ENCODE measurements at regions not wholly inside any gene's neighbourhood (a gene's known extent, or its start where the extent isn't known, plus 50 kb on each side); places are given as distances from the start of the nearest gene placed in this dataset.

DNA sequence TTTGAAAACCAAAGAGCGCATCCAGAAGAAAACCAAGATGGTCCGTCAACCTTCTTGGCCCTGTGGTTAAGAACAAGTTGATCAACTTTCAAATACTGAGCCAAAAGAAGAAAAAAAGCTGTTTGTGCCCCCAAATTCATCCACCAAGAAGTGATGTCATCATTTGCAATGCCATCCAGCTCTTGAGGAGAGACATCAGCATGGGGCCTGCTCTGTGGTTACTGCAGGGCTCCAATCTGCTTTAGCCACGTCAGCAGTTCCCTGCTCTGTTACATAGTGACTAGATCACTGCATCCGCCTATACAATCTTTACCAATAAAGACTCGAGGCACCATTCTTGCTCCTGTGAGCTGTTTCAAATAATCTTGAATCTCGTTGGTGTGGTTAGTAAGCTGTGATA lies 75.0 kb upstream of the BLCAP start:
- 71 to 75% methylated on average over 6 of the region's 6 CpGs for WGBS, 2 donors
- intact Hi-C loops (cut with DNase I), result no loop called here
- H3K27ac ChIP-seq (ENCODE audit: low read depth in 1 of 2, low read length in 2 of 2), result no peak overlapping the region

DNA sequence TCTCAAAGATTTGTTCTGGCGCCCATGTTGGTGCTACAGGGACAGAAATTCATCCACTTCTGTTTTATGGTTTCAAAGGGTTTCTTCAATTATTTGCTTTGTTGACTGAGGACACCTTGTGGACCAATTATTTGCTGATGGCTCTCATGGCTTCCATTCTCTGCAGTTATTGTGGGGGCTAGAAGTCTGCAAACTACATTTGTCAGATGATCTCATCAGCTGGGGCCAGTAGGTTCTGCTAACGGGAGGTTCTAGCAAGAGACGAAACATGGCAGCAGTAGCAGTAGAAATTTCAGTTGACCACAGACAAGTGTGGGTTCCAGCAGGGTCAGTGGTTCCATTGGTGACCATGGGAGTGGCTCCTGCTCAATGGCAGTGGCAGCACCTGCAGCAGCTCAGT lies 72.8 kb upstream of the BLCAP start:
- peak in 1 of 2 donors; percentile 0 for DNase-seq
- Histone ChIP-seq H3K9me3 (ENCODE audit: control insufficient read depth, low read length) (peaks cover 2% of the 10 kb centered on the region), H3K4me3 (ENCODE audit: low read length in 2 of 2) (no peak overlapping the region), H3K36me3 (ENCODE audit: control insufficient read depth in 1 of 2, insufficient read depth in 2 of 2, low read length in 1 of 2) (no peaks in the 10 kb centered on the region), H3K27ac (ENCODE audit: low read depth in 1 of 2, low read length in 2 of 2) (no peak overlapping the region), H3K4me1 (ENCODE audit: control insufficient read depth in 1 of 2, insufficient read depth in 2 of 2, low read length in 2 of 2) (no peaks in the 10 kb centered on the region), H3K27me3 (ENCODE audit: control insufficient read depth in 1 of 2, insufficient read depth in 2 of 2, low read length in 1 of 2) (no peaks in the 10 kb centered on the region)
- 68 to 72% methylated on average over 3 of the region's 3 CpGs for WGBS, 2 donors
- intact Hi-C loops (cut with DNase I), result no loop called here
- ATAC-seq (ENCODE audit: low FRiP score), result no peak

More for the DNA sequence above, 75.0 kb upstream of the BLCAP start:
- Histone ChIP-seq H3K36me3 (ENCODE audit: control insufficient read depth in 1 of 2, insufficient read depth in 2 of 2, low read length in 1 of 2) (no peaks in the 10 kb centered on the region), H3K27me3 (ENCODE audit: control insufficient read depth in 1 of 2, insufficient read depth in 2 of 2, low read length in 1 of 2) (no peaks in the 10 kb centered on the region), H3K4me3 (ENCODE audit: low read length in 2 of 2) (no peak overlapping the region), H3K9me3 (ENCODE audit: control insufficient read depth, low read length) (peaks cover 2% of the 10 kb centered on the region), H3K4me1 (ENCODE audit: control insufficient read depth in 1 of 2, insufficient read depth in 2 of 2, low read length in 2 of 2) (no peaks in the 10 kb centered on the region)
- DNase-seq, result no peak
- no peak for ATAC-seq (ENCODE audit: low FRiP score)

DNA sequence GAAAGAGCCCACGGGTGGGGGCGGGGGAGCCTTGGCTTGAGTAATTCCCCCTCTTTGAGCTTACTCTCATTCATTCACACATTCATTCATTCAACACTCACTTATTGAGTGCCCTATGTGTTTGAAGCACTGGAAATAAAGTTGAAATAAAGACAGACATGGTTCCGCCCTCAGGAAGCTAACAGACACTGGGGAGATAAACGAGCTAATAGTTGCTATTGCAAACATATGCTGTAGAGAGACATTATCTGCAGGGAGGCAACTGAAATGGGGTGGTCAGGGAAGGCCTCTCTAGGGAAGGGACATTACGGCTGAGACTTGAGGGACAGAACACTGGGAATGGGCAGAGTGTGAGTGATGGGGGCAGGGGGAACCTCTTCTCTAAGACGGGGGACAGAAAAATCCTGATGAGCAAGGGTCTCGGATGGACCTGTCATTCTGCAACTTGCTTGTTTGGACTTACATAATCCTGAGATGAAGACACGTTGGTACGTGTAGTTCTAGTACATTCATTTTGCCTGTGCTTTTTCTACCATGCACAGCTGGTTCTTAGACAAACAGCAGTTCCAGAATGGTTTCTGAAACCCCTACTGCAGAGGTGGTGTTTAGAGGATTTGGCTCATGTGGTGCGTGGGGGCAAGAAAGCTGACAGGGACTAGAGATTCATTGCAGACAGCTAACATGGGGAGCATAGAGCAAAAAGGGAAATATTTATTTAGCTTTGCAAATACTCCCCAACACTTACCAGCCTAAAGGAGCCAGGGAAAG lies 71.1 kb upstream of the BLCAP start:
- ATAC-seq (ENCODE audit: low FRiP score) (no peak), DNase-seq (peak in 1 of 2 donors; percentile 22)
- 21 to 27% methylated on average over 10 of the region's 10 CpGs for WGBS, 2 donors
- no peaks in the 10 kb centered on the region for H3K27me3 ChIP-seq (ENCODE audit: control insufficient read depth in 1 of 2, insufficient read depth in 2 of 2, low read length in 1 of 2)
- intact Hi-C loops (cut with DNase I), result no loop called here
- H3K36me3 ChIP-seq (ENCODE audit: control insufficient read depth in 1 of 2, insufficient read depth in 2 of 2, low read length in 1 of 2), result no peaks in the 10 kb centered on the region
- no peaks in the 10 kb centered on the region for H3K4me1 ChIP-seq (ENCODE audit: control insufficient read depth in 1 of 2, insufficient read depth in 2 of 2, low read length in 2 of 2)
- peaks cover 2% of the 10 kb centered on the region for H3K9me3 ChIP-seq (ENCODE audit: control insufficient read depth, low read length)
- no peak overlapping the region for H3K4me3 ChIP-seq (ENCODE audit: low read length in 2 of 2)
- no peak overlapping the region for H3K27ac ChIP-seq (ENCODE audit: low read depth in 1 of 2, low read length in 2 of 2)

GRCh38 chr20:37598100-37598543 lies 70.4 kb upstream of the BLCAP start:
- no peak overlapping the region for H3K27ac ChIP-seq (ENCODE audit: low read depth in 1 of 2, low read length in 2 of 2)
- intact Hi-C loops (cut with DNase I), result no loop called here
- peaks cover 2% of the 10 kb centered on the region for H3K9me3 ChIP-seq (ENCODE audit: control insufficient read depth, low read length)
- no peaks in the 10 kb centered on the region for H3K4me1 ChIP-seq (ENCODE audit: control insufficient read depth in 1 of 2, insufficient read depth in 2 of 2, low read length in 2 of 2)
- H3K36me3 ChIP-seq (ENCODE audit: control insufficient read depth in 1 of 2, insufficient read depth in 2 of 2, low read length in 1 of 2), result no peaks in the 10 kb centered on the region
- 0 to 2% methylated on average over 20 to 24 of the region's 24 CpGs for WGBS, 2 donors
- H3K27me3 ChIP-seq (ENCODE audit: control insufficient read depth in 1 of 2, insufficient read depth in 2 of 2, low read length in 1 of 2), result no peaks in the 10 kb centered on the region
- peak in 1 of 2 donors; percentile 31 for DNase-seq
- ATAC-seq (ENCODE audit: low FRiP score), result no peak
- no peak overlapping the region for H3K4me3 ChIP-seq (ENCODE audit: low read length in 2 of 2)

GRCh38 chr20:37596890-37597536 lies 69.3 kb upstream of the BLCAP start:
- no peaks in the 10 kb centered on the region for H3K4me1 ChIP-seq (ENCODE audit: control insufficient read depth in 1 of 2, insufficient read depth in 2 of 2, low read length in 2 of 2)
- intact Hi-C loops (cut with DNase I), result no loop called here
- no peak overlapping the region for H3K27ac ChIP-seq (ENCODE audit: low read depth in 1 of 2, low read length in 2 of 2)
- H3K4me3 ChIP-seq (ENCODE audit: low read length in 2 of 2), result no peak overlapping the region
- peak in 1 of 2 donors; percentile 48 for DNase-seq
- no peaks in the 10 kb centered on the region for H3K36me3 ChIP-seq (ENCODE audit: control insufficient read depth in 1 of 2, insufficient read depth in 2 of 2, low read length in 1 of 2)
- peaks cover 2% of the 10 kb centered on the region for H3K9me3 ChIP-seq (ENCODE audit: control insufficient read depth, low read length)
- no peaks in the 10 kb centered on the region for H3K27me3 ChIP-seq (ENCODE audit: control insufficient read depth in 1 of 2, insufficient read depth in 2 of 2, low read length in 1 of 2)
- no peak for ATAC-seq (ENCODE audit: low FRiP score)
- 60 to 68% methylated on average over 9 of the region's 9 CpGs for WGBS, 2 donors

GRCh38 chr20:37596168-37596567 lies 68.5 kb upstream of the BLCAP start:
- H3K36me3 ChIP-seq (ENCODE audit: control insufficient read depth in 1 of 2, insufficient read depth in 2 of 2, low read length in 1 of 2), result no peaks in the 10 kb centered on the region
- no peaks in the 10 kb centered on the region for H3K27me3 ChIP-seq (ENCODE audit: control insufficient read depth in 1 of 2, insufficient read depth in 2 of 2, low read length in 1 of 2)
- 91 to 93% methylated on average over 5 of the region's 5 CpGs for WGBS, 2 donors

GRCh38 chr20:37593710-37594109 lies 66.0 kb upstream of the BLCAP start:
- Histone ChIP-seq H3K27ac (ENCODE audit: low read depth in 1 of 2, low read length in 2 of 2) (no peak overlapping the region), H3K4me3 (ENCODE audit: low read length in 2 of 2) (no peak overlapping the region), H3K9me3 (ENCODE audit: control insufficient read depth, low read length) (no peaks in the 10 kb centered on the region), H3K4me1 (ENCODE audit: control insufficient read depth in 1 of 2, insufficient read depth in 2 of 2, low read length in 2 of 2) (no peaks in the 10 kb centered on the region), H3K27me3 (ENCODE audit: control insufficient read depth in 1 of 2, insufficient read depth in 2 of 2, low read length in 1 of 2) (no peaks in the 10 kb centered on the region), H3K36me3 (ENCODE audit: control insufficient read depth in 1 of 2, insufficient read depth in 2 of 2, low read length in 1 of 2) (no peaks in the 10 kb centered on the region)
- WGBS, 2 donors, result 74 to 75% methylated on average over 4 of the region's 4 CpGs
- ATAC-seq (ENCODE audit: low FRiP score), result no peak
- intact Hi-C loops (cut with DNase I), result no loop called here
- no peak for DNase-seq

More at GRCh38 chr20:37596168-37596567, 68.5 kb upstream of the BLCAP start:
- no peak for ATAC-seq (ENCODE audit: low FRiP score)
- no peak overlapping the region for H3K4me3 ChIP-seq (ENCODE audit: low read length in 2 of 2)
- H3K4me1 ChIP-seq (ENCODE audit: control insufficient read depth in 1 of 2, insufficient read depth in 2 of 2, low read length in 2 of 2), result no peaks in the 10 kb centered on the region
- peaks cover 2% of the 10 kb centered on the region for H3K9me3 ChIP-seq (ENCODE audit: control insufficient read depth, low read length)
- H3K27ac ChIP-seq (ENCODE audit: low read depth in 1 of 2, low read length in 2 of 2), result no peak overlapping the region
- peak in 1 of 2 donors; percentile 32 for DNase-seq
- intact Hi-C loops (cut with DNase I), result no loop called here

DNA sequence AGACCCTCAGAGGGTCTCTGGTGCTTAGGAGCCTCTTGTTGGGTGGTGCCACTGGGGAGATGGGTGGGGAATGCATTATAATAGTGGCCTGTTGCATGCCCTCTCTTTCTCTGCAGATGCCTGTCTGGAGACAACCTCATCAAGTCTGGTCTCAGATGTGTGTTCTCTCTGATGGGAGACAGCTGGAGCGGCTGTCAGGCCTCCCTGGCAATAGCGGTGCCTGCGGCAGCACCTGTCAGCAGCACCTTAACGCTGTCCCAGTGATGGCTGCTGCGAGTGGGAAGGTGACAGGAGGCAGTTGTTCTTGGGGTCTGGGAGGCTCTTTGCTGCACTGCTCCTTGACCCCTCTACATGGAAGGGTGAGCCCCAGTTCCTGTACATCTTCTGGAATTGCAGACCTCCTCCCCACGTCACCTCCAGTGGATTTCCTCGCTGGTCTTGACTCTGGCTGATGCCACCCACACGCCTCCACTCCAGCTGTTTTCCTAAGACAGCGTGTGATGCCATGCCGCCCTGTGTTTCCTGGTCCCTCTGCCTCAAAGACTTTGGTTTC lies 63.3 kb upstream of the BLCAP start:
- Histone ChIP-seq H3K27ac (ENCODE audit: low read depth in 1 of 2, low read length in 2 of 2) (no peak overlapping the region), H3K4me3 (ENCODE audit: low read length in 2 of 2) (no peak overlapping the region), H3K36me3 (ENCODE audit: control insufficient read depth in 1 of 2, insufficient read depth in 2 of 2, low read length in 1 of 2) (no peaks in the 10 kb centered on the region), H3K27me3 (ENCODE audit: control insufficient read depth in 1 of 2, insufficient read depth in 2 of 2, low read length in 1 of 2) (no peaks in the 10 kb centered on the region), H3K4me1 (ENCODE audit: control insufficient read depth in 1 of 2, insufficient read depth in 2 of 2, low read length in 2 of 2) (no peaks in the 10 kb centered on the region), H3K9me3 (ENCODE audit: control insufficient read depth, low read length) (no peaks in the 10 kb centered on the region)
- ATAC-seq (ENCODE audit: low FRiP score), result no peak
- intact Hi-C loops (cut with DNase I), result no loop called here
- 73 to 74% methylated on average over 10 of the region's 10 CpGs for WGBS, 2 donors
- DNase-seq, result peak in 1 of 2 donors; percentile 52

Measured in aorta (tissue), 5 donors.